ENCODE measurements at regions not wholly inside any gene's neighbourhood (a gene's known extent, or its start where the extent isn't known, plus 50 kb on each side); places are given as distances from the start of the nearest gene placed in this dataset.

DNA sequence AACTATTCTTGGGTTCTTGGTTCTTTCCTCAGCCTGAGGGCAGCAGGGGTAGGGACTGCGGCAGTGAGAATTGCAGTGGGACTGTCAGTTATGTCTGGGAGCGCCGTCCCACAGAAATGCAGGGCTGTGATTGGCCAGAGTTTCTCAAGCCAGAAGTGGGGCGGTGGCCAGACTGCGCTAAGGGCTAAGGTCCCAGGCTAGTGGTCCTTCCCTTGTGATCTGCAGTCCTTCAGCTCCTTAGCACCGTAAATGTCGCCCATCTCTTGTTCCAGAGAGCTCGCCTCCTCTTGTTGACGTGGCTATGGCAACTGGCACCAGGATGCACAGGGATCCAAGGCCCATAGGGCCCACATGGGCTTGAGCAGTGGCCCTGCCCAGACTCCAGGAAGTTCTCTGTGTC is 223.5 kb downstream of the GRIA2 start (continued):
- no peak for TF ChIP-seq USF2 (IDR thresholded peaks at IDR 0.05; ENCODE audit: borderline replicate concordance, low read depth, low read length)
- TF ChIP-seq EP300 (IDR thresholded peaks at IDR 0.05; ENCODE audit: borderline replicate concordance in 1 of 2, low read depth in 1 of 2, low read length in 1 of 2) = no peak
- TF ChIP-seq RCOR1 (IDR thresholded peaks at IDR 0.05; ENCODE audit: low read length) = no peak
- no peak for TF ChIP-seq TEAD4 (IDR thresholded peaks at IDR 0.05; ENCODE audit: borderline replicate concordance, insufficient read depth)
- no peak for TF ChIP-seq FOXM1 (IDR thresholded peaks at IDR 0.05; ENCODE audit: low read depth)
- no peak for TF ChIP-seq POLR2AphosphoS5 (IDR thresholded peaks at IDR 0.05; ENCODE audit: low read depth, low read length)
- TF ChIP-seq MEF2A (IDR thresholded peaks at IDR 0.05; ENCODE audit: borderline replicate concordance, low read depth) = no peak
- no peak for TF ChIP-seq TAF1 (IDR thresholded peaks at IDR 0.05; ENCODE audit: borderline replicate concordance, low read depth, low read length)

DNA sequence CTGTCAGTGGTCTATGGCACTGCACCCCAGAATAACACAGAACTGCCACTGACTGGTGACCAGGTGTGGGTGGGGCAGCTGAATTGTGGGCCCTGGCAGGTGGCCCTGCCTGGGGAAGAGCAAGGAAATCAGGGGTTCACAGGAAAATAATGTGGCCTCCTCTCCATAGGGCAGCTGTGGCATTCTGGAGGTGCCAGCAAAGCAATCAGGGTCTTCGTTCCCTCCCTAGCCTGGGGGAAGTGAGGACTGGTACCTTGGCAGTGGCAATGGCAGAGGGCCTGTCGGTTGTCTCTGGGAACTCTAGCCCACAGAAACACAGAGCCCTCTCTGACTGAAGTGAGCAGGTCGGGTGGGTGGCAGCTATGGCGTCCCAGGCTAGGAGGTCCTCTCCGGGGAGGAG is 223.0 kb downstream of the GRIA2 start:
- WGBS (ENCODE audit: low lambda C conversion rate) = 17% methylated on average over 1 of the region's 5 CpGs
- no peak for DNase-seq
- Histone ChIP-seq H3K79me2 (ENCODE audit: insufficient read depth) (no peaks in the 10 kb centered on the region), H3F3A (replicated peaks; ENCODE audit: insufficient read depth) (no peaks in the 10 kb centered on the region), H3K36me3 (replicated peaks in 1 of 2; ENCODE audit: control insufficient read depth in 1 of 2, insufficient read depth in 2 of 2, low read length in 1 of 2) (no peaks in the 10 kb centered on the region), H2AFZ (ENCODE audit: low read depth) (no peak overlapping the region), H3K9me2 (no peaks in the 10 kb centered on the region), H3K9me3 (no peaks in the 10 kb centered on the region), H4K20me1 (ENCODE audit: insufficient read depth) (no peaks in the 10 kb centered on the region), H3K27ac (ENCODE audit: low read depth in 2 of 2, low read length in 1 of 2) (no peak overlapping the region), H3K4me1 (ENCODE audit: control insufficient read depth in 1 of 2, insufficient read depth in 2 of 2, low read depth in 1 of 2, low read length in 1 of 2) (no peaks in the 10 kb centered on the region), H3K4me2 (no peak overlapping the region), H3K27me3 (ENCODE audit: insufficient read depth) (no peaks in the 10 kb centered on the region), H3K9ac (no peak overlapping the region), H3K4me3 (ENCODE audit: low read depth in 2 of 2, low read length in 1 of 2) (no peak overlapping the region)
- no peak for TF ChIP-seq NFIC (IDR thresholded peaks at IDR 0.05; ENCODE audit: borderline replicate concordance)
- TF ChIP-seq NRF1 (IDR thresholded peaks at IDR 0.05; ENCODE audit: low read depth, low read length) = no peak
- no peak for TF ChIP-seq FOXM1 (IDR thresholded peaks at IDR 0.05; ENCODE audit: low read depth)
- no peak for TF ChIP-seq MEF2A (IDR thresholded peaks at IDR 0.05; ENCODE audit: borderline replicate concordance, low read depth)
- no peak for TF ChIP-seq GATA2 (CRISPR knock-in tag; IDR thresholded peaks at IDR 0.05)
- TF ChIP-seq SIN3A (IDR thresholded peaks at IDR 0.05; ENCODE audit: borderline replicate concordance, low read depth, low read length) = no peak
- no peak for TF ChIP-seq RFX5 (IDR thresholded peaks at IDR 0.05; ENCODE audit: low read length)
- TF ChIP-seq YY1 (IDR thresholded peaks at IDR 0.05; ENCODE audit: low read depth) = no peak
- TF ChIP-seq POLR2AphosphoS5 (IDR thresholded peaks at IDR 0.05; ENCODE audit: low read depth, low read length) = no peak
- TF ChIP-seq, protein P1, sequence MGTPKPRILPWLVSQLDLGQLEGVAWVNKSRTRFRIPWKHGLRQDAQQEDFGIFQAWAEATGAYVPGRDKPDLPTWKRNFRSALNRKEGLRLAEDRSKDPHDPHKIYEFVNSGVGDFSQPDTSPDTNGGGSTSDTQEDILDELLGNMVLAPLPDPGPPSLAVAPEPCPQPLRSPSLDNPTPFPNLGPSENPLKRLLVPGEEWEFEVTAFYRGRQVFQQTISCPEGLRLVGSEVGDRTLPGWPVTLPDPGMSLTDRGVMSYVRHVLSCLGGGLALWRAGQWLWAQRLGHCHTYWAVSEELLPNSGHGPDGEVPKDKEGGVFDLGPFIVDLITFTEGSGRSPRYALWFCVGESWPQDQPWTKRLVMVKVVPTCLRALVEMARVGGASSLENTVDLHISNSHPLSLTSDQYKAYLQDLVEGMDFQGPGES (IDR thresholded peaks at IDR 0.05; ENCODE audit: low read depth, low read length) = no peak
- no peak for TF ChIP-seq MXI1 (IDR thresholded peaks at IDR 0.05; ENCODE audit: low read depth, low read length)
- TF ChIP-seq GABPA (IDR thresholded peaks at IDR 0.05; ENCODE audit: low read depth) = no peak
- no peak for TF ChIP-seq USF1 (IDR thresholded peaks at IDR 0.05; ENCODE audit: borderline replicate concordance, low read depth)
- no peak for TF ChIP-seq SMC3 (IDR thresholded peaks at IDR 0.05; ENCODE audit: low read depth, low read length)
- no peak for TF ChIP-seq RXRA (IDR thresholded peaks at IDR 0.05; ENCODE audit: borderline replicate concordance, low read depth)
- TF ChIP-seq ELF1 (IDR thresholded peaks at IDR 0.05) = no peak
- ChIA-PET CTCF (no interaction called here), POLR2A (no interaction called here)
